ENCODE measurements at regions not wholly inside any gene's neighbourhood (a gene's known extent, or its start where the extent isn't known, plus 50 kb on each side); places are given as distances from the start of the nearest gene placed in this dataset.
"Not testable (repeated sequence)": the region's sequence is repeated elsewhere in the genome, so short reads cannot be mapped to it uniquely, and the experiment has no call there.

GRCh38 chr18:8882632-8883408 is 177.5 kb downstream of the MTCL1 start:
- DNase-seq, result no peak

DNA sequence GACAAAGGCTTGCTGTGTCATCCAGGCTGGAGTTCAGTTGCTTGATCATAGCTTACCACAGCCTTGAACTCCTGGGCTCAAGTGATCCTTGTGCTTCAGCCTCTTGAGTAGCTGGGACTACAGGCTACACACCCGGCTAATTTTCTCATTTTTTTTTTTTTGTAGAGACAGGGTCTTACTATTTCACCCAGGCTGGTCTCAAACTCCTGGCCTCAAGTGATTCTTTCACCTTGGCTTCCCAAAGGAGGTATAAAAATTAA is 178.0 kb downstream of the MTCL1 start:
- no peak for DNase-seq

GRCh38 chr18:8887877-8888276 is 182.5 kb downstream of the MTCL1 start:
- DNase-seq, result not testable (repeated sequence)

DNA sequence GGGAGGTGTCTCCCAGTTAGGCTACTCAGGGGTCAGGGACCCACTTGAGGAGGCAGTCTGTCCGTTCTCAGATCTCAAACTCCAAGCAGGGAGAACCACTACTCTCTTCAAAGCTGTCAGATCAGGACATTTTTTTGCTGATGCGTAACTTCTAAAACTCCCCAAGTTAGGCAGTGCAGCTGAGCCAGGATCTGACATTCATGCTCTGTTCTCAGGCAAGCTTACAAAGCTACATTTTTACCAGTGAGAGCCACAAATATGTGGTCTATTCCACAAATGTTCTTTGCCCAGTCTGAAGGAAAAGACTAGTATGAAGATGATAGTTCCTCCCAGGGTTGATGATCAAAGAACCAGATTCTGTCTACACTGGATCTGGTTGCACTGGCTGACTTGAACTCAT is 184.1 kb downstream of the MTCL1 start:
- DNase-seq, result no peak

GRCh38 chr18:8890503-8890902 is 185.1 kb downstream of the MTCL1 start:
- not testable (repeated sequence) for DNase-seq

- peak; percentile 75 for DNase-seq
These were observed 185.7 kb downstream of the MTCL1 start for GRCh38 chr18:8890957-8891464.

DNA sequence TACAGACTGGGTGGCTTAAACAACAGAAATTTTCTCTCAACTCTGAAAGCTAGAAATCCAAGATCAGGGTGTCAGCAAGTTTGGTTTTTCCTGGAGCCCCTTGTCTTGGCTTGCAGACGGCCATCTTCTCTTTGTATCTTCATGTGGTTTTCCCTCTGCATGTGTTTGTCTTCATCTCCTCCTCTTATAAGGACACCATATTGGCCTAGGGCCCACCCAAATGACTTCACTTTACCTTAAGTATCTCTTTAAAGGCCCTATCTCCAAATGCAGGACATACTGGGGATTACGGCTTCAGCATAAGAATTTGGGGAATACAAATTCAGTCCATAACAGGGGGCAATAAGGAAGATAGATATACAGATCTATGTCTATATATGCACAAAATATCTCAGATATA is 187.9 kb downstream of the MTCL1 start:
- DNase-seq, result no peak

DNA sequence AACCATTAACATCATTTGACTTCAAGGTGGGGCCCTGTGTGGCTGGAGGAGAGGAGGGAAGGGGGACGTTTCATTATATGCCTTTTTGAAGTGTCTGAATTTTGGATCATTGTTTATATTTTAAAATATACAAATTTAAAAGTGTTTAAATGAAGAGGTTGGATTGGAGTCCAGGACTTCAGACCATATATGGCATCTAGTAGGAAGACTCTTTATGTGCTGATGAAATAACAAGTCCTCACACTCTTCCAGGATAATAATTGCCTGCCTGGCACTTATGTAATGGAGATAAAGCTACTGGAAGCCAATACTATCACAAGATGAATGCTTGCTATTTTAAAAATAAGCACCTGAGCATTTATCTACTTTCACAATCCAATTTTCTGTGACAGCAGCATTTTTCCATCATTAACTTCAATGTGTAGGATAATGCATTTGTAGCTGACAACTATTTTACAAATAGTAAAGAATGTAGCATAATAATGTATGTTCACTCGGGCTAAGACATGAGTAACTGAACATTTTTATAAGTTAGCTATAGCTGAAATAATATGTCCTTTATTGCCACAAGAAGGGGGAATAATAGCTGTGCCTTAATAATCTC is 188.4 kb downstream of the MTCL1 start:
- no peak for DNase-seq

GRCh38 chr18:8894823-8895222 is 189.5 kb downstream of the MTCL1 start:
- no peak for DNase-seq

GRCh38 chr18:8895341-8895740 is 190.0 kb downstream of the MTCL1 start:
- DNase-seq, result no peak

- no peak for DNase-seq
These were observed 190.7 kb downstream of the MTCL1 start for GRCh38 chr18:8895987-8896619.

DNA sequence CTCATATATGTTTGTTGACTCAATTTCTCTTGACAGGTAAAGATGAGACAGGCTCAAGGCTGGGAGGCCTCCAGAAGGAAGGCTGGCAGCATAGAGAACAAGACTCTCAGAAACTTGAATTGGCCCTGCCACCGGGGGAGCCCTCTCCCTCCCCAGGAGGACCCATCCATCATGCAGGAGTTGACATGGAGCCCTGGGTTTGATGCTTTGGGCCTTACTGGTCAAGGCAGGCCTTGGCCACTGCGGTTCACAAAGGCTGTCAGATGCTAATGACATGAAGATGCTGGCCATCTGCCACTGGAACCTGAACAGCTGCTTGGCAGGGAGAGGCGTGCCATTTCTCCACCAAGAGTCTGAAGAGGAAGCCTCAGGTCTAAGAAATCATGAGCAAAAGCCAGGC is 193.6 kb downstream of the MTCL1 start:
- DNase-seq, result peak; percentile 43

GRCh38 chr18:8900552-8900951 is 195.2 kb downstream of the MTCL1 start:
- DNase-seq, result no peak

DNA sequence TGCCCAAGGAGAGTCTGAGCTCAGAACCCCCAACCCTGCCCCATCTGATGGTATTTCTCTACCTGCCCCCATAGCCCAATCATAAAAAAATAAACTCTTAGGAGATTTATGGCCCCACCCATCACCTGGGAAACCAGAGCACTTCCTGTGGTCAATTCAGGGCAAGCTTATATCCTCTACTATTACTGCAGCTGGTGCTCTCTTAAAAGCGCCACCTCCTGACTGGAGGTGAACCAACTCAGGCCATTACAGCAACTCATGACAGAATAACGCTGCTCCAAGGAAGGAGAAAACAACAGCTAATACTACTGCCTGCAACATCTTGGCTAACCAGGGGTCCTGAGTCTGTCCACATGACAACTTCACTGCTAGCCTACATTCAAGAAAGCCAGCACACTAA is 195.7 kb downstream of the MTCL1 start:
- DNase-seq, result no peak

DNA sequence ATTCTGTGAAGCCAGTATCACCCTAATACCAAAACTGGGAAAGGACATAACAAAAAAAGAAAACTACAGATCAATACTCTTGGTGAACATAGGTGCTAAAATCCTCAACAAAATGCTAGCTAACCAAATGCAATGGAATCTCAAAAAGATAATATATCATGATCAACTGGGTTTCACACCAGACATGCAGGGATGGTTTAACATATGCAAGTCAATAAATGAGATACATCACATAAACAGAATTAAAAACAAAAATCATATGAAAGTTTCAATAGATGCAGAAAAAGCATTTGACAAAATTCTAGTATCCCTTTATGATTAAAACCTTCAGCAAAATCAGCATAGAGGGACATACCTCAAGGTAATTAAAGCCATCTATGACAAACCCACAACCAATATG is 198.2 kb upstream of the NDUFV2 start:
- DNase-seq, result no peak

GRCh38 chr18:8908792-8909510 is 193.5 kb upstream of the NDUFV2 start:
- DNase-seq, result no peak

- DNase-seq, result no peak
These were observed 192.2 kb upstream of the NDUFV2 start for GRCh38 chr18:8910186-8910822.

DNA sequence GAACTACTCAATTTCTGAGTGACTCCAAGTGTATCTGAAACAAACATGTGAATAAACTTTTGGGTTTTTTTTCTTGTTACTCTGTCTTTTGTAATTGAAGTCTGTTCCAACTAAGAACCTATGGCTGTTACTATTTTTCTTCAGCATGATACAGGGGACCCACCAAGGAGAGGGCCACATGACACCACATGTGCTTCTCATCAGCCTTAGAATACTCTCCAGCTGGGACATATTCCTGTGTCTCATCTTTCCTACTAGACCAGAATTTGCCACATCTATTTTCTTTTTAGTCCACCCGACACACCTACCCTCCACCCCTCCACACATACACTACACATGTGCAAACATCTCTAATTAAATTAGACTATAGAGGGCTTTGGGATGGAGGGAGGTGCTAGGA is 191.7 kb upstream of the NDUFV2 start:
- no peak for DNase-seq

DNA sequence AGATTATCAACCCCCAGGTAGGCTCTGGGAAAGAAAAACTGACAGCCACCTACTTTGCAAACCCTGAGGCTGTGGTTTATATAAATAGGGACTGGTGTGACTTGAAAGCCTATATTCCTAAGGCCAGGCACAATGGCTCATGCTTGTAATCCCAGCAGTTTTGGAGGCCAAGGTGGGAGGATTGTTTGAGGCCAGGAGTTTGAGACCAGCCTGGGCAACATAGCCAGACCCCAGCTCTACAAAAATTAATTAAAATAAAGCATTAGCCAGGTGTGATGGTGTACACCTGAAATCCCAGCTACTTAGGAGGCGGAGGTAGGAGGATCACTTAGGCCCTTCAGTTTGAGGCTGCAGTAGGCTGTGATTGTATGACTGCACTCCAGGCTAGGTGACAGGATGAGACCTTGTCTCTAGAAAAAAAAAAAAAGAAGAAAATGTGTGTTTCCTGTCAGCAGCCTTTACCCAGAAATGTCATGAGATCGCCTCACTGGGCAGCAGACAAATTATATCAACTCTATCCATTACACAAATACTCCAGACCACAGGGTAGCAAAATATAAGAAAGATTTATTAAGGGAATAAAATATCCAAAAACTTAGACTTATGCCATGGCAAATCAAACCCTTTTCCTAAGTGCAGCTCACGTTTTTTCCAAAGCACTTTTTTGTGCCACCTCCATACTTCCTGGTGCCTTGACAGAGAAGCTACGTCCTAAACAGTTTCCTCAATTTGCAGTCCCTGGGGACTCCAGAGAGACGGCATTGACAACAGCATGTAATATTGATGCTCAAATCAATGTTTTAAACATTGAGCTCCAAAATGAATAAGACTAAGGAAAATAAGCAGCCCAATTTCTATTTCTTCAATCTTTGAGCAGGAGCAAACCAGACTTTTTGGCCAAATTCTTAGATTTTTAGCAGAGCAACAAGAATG is 190.8 kb upstream of the NDUFV2 start:
- peak; percentile 23 for DNase-seq

DNA sequence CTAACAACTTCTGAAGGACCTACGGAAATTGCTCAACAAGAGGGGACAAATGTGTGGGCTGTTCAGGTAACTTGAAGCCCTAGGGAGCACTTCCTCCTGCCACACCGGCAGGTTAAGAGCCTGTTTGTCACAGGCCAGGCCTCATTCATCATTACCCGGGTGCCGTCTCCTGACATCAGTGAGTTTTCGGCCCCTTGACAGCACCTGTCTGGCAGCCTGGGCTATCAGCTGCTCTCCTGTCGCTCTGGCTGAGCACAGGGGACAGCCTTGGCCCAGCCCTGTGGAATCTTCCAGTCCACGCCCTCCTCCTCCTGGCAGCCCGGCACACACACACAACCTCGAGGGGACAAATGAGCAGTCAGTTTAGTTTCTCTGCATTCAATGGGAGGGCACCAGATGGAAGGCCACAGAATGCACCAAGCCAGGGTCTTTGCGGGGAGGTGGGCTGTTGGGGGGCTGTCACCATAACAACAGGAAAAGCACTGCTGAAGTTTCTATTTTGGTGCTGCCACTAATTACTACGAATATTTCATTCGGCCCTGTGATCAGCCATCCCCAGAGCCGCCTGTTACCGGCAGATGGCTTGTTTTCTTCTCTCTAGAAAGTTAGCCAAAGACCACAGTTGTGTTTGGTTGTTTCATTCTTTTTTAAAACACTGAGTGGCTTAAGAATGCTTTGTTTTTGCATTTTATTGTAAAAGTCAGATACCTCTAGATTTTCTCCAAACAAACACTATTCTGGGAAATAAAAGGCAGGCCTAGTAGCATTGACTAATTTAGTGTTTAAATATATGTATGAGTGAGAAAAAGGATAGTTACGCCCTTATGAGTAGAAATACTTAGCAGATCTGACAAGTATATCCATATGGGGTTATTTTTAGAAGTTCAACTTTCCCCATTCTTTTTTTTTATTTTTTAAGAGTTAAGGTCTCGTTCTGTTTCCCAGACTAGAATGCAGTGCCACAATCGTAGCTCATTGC is 189.9 kb upstream of the NDUFV2 start:
- peak; percentile 86 for DNase-seq
